GM19324 (cell line): ENCODE measurements at regions not wholly inside any gene's neighbourhood (a gene's known extent, or its start where the extent isn't known, plus 50 kb on each side); places are given as distances from the start of the nearest gene placed in this dataset.
"Not testable (repeated sequence)": the region's sequence is repeated elsewhere in the genome, so short reads cannot be mapped to it uniquely, and the experiment has no call there.

Source experiments
- ATAC-seq: cut with Tn5 transposase; IDR thresholded peaks from one replicate; pipeline ENCODE4 v1.9.1; 2021; ENCODE audit warnings: mild to moderate bottlenecking, moderate library complexity; ENCODE audit not compliant: unreplicated experiment, low FRiP score

- no peak for ATAC-seq
Observed at GRCh38 chr2:16025211-16025875, 85.0 kb downstream of the MYCN start.

GRCh38 chr2:16024628-16025027 is 84.3 kb downstream of the MYCN start:
- ATAC-seq: not testable (repeated sequence)

GRCh38 chr2:16023506-16024360 is 83.4 kb downstream of the MYCN start:
- no peak for ATAC-seq

- ATAC-seq: no peak
Observed at GRCh38 chr2:16022548-16023240, 82.3 kb downstream of the MYCN start.

- ATAC-seq: no peak
Observed at GRCh38 chr2:16021611-16022363, 81.4 kb downstream of the MYCN start.

- ATAC-seq: no peak
Observed at GRCh38 chr2:16020389-16021008, 80.1 kb downstream of the MYCN start.

- no peak for ATAC-seq
Observed at GRCh38 chr2:16019617-16020351, 79.4 kb downstream of the MYCN start.

GRCh38 chr2:16019060-16019480 is 78.7 kb downstream of the MYCN start:
- ATAC-seq: no peak

GRCh38 chr2:16018277-16019059 is 78.1 kb downstream of the MYCN start:
- no peak for ATAC-seq

GRCh38 chr2:16016282-16016681 is 75.9 kb downstream of the MYCN start:
- ATAC-seq: no peak

- ATAC-seq: no peak
Observed at GRCh38 chr2:16015903-16016265, 75.5 kb downstream of the MYCN start.

GRCh38 chr2:16015210-16015902 is 75.0 kb downstream of the MYCN start:
- ATAC-seq: no peak

GRCh38 chr2:16014802-16015201 is 74.5 kb downstream of the MYCN start:
- no peak for ATAC-seq

GRCh38 chr2:16014041-16014787 is 73.9 kb downstream of the MYCN start:
- ATAC-seq: no peak

- ATAC-seq: no peak
Observed at GRCh38 chr2:16013359-16013911, 73.1 kb downstream of the MYCN start.

- no peak for ATAC-seq
Observed at GRCh38 chr2:16012626-16013358, 72.4 kb downstream of the MYCN start.
